ENCODE measurements at regions not wholly inside any gene's neighbourhood (a gene's known extent, or its start where the extent isn't known, plus 50 kb on each side); places are given as distances from the start of the nearest gene placed in this dataset.

GRCh38 chr14:61130512-61131260 is 149.6 kb downstream of the SLC38A6 start:
- no peak for DNase-seq

- DNase-seq: no peak
Measured at GRCh38 chr14:61129168-61129745, 148.2 kb downstream of the SLC38A6 start.

GRCh38 chr14:61128382-61129167 is 147.5 kb downstream of the SLC38A6 start:
- DNase-seq: no peak

GRCh38 chr14:61126603-61127498 is 145.8 kb downstream of the SLC38A6 start:
- DNase-seq: no peak

- DNase-seq: no peak
Measured at GRCh38 chr14:61125867-61126572, 145.0 kb downstream of the SLC38A6 start.

GRCh38 chr14:61125041-61125866 is 144.2 kb downstream of the SLC38A6 start:
- DNase-seq: no peak

GRCh38 chr14:61122862-61123261 is 141.8 kb downstream of the SLC38A6 start:
- no peak for DNase-seq

GRCh38 chr14:61121355-61121787 is 140.3 kb downstream of the SLC38A6 start:
- DNase-seq: no peak

- DNase-seq: no peak
Measured at GRCh38 chr14:61120576-61120975, 139.5 kb downstream of the SLC38A6 start.

- DNase-seq: no peak
Measured at GRCh38 chr14:61119006-61119405, 138.0 kb downstream of the SLC38A6 start.

GRCh38 chr14:61116369-61116768 is 135.3 kb downstream of the SLC38A6 start:
- no peak for DNase-seq

GRCh38 chr14:61113561-61114225 is 132.6 kb downstream of the SLC38A6 start:
- DNase-seq: no peak

- no peak for DNase-seq
Measured at GRCh38 chr14:61112506-61112905, 131.5 kb downstream of the SLC38A6 start.

- DNase-seq: no peak
Measured at GRCh38 chr14:61111731-61112130, 130.7 kb downstream of the SLC38A6 start.

- no peak for DNase-seq
Measured at GRCh38 chr14:61111209-61111665, 130.2 kb downstream of the SLC38A6 start.

GRCh38 chr14:61110316-61111082 is 129.5 kb downstream of the SLC38A6 start:
- DNase-seq: no peak

GRCh38 chr14:61109288-61109687 is 128.2 kb downstream of the SLC38A6 start:
- no peak for DNase-seq

GRCh38 chr14:61108496-61109141 is 127.6 kb downstream of the SLC38A6 start:
- no peak for DNase-seq

- DNase-seq: no peak
Measured at GRCh38 chr14:61107869-61108493, 126.9 kb downstream of the SLC38A6 start.
